MV-4-11 (cell line): ENCODE measurements at regions not wholly inside any gene's neighbourhood (a gene's known extent, or its start where the extent isn't known, plus 50 kb on each side); places are given as distances from the start of the nearest gene placed in this dataset.

ENCODE experiments used
- DNase-seq: peaks from one replicate; lab custom pipeline; 2025; lab: John Stamatoyannopoulos, UW

GRCh38 chr4:95672811-95673210, 124.0 kb upstream of the UNC5C start:
- no peak for DNase-seq

DNA sequence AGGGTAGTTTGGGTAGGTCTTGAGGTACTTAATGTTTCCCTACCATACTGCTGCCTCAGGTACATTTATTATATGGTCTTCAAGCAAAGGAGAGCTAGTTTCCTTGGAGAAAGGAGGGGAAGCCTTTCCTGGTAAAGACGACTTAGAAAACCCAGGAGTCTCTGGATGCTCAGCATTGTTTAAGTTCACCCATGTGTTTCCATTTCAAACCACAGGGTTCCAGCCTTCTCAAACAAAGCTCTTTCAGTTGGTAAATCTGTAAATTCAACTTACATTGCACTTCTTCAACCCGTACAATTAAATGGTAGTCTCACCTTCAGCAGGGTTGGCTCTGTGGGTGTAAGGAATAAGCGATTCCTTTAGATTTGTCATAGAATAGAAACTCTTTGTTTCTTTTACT, 111.9 kb upstream of the UNC5C start:
- DNase-seq, result no peak

DNA sequence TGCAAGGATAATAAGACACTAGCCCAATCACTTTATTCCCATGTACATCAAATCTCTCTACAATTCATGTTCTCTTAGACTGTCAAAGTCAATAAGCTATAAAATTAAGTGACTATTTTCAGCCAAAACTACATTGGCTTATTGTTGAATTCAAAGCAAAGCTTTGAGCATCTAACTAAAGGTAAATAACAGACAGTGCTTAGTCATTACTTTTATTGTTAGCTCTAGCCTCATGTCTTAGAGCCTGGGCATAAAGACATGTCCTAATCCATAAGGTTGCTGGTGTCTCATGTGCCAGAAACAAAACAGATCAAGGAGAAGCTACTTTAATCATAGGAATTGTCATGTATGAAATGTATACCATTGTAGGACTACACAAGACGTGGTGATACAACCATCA, 103.1 kb upstream of the UNC5C start:
- no peak for DNase-seq

DNA sequence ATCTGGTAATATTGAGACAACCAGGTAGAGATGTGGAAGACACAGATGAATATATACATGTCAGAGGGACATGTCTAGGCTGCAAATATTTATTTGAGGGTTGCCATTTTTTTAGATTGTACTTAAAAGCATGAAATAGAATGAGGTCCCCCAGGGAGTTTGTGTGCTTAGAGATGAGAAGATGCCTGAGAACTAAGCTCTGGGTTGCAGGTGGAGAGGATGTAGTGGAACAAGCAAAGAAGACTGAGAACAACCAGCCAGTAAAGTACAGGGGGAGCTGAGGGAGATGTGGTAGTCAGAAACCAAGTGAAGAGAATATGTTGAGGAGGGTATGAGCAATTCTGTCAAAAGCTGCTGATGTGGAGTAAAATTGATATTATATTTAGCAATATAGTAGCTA, 95.6 kb upstream of the UNC5C start:
- DNase-seq, result no peak

DNA sequence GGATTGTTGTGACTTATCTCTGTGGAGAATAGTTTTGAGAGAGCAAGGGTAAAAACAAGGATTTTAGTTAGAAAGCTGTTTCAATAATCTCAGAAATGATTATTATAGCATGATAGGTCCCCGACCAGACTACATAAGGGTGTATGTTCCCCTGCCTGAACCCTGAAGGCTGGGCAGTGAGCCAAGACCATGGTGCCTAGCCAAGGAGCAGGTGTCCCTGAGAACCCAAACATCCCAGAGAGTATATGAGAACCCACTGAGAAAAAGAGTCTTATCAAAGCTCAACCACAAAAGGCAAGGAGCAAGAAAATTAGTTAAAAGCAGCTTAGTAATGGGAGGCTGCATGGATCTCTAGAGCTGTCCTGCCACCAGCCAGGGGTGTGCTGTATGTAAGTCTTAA, 94.9 kb upstream of the UNC5C start:
- no peak for DNase-seq

- no peak for DNase-seq
Observed at GRCh38 chr4:95641571-95641970, 92.8 kb upstream of the UNC5C start.

DNA sequence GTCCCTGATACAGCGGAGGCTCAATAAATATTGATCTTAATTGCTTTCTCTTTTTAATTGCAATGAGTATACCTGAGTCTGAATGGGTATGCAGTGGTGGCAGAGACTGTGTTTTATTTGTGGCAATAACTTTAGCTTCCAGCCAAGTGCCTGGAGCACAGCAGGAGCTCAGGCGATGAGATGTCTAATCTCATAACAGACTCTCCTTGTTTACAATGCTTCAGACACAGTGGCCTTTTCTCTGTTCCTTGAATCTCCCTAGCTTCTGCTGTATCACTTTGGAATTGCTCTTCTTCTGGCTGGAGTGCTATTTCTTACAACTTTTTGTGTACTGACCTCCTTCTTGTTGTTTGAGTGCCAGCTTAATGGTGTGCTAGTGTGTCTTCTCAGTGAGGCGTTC, 91.5 kb upstream of the UNC5C start:
- DNase-seq, result no peak

- peak; percentile 31 for DNase-seq
Observed at GRCh38 chr4:95638920-95639501, 90.2 kb upstream of the UNC5C start.

DNA sequence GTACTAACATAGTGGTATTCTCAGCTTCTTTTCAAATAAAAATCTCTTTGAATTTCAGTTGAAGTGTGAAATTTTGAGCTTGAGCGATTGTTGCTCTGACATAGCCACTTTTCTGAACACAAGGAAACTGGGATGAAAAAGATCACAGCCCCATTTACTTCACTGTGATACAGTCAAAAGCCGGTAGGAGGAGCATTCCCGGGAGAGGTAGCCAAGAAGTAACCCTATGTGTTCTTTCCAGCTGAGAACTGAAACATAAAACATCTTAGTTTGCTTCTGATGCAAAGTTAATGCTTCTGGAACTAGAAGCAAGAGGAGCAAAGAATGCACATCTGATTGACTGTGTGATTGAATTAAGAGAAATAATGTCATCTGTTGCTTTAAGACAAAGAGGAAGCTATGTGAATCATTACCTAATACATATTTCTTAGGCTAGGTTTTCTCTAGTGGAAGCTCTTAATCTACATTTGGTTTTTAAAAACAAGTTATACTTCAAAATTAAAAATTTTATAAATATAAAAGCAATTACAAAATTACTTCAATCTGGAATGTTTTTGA, 88.3 kb upstream of the UNC5C start:
- DNase-seq, result peak; percentile 32

GRCh38 chr4:95636061-95636460, 87.3 kb upstream of the UNC5C start:
- DNase-seq, result no peak

- no peak for DNase-seq
Observed at GRCh38 chr4:95627709-95628108, 78.9 kb upstream of the UNC5C start.

DNA sequence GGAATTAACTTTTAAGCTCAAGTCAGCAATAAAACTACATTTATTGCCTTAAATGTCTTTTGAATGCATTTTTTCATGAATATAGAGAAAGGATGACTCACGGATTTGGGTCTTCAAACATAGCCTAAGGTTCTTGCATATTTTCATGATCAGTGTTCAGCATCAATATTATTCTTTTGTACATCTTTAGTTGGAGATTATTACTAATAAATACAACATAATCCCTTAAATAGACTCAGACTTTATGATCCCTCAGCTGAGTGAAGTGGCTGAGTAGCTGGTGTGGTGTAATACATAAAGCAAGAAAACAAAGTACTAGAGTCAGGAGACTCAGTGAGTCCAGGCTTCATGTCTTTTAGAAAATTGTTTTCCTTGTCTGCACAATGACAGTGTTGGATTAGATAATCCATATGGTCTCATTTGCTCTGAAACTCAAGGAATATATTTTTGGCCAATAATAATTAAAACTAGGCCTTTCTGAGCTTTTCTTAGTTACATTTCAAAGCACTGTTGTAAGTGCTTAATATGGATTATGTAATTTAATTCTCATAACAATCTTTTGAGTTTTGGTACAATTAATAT, 78.3 kb upstream of the UNC5C start:
- no peak for DNase-seq

DNA sequence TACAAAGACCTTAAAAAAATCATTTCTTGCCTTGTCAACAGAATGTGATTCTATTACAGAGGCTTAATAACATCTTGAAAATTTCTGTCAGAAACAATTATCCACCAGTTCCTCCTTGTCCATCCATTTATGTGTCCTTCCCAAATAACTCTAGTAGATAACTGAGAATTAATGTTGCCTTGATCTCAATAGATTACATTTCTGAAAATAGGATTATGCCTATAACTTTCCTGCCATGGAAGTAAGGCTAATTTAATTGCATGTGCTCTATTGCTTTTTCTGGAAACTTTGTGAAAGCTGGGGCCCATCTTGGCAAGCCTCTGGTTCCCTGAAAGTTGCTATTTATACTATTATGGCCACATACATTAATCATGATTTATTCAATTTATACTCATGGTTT, 76.2 kb upstream of the UNC5C start:
- DNase-seq, result no peak

DNA sequence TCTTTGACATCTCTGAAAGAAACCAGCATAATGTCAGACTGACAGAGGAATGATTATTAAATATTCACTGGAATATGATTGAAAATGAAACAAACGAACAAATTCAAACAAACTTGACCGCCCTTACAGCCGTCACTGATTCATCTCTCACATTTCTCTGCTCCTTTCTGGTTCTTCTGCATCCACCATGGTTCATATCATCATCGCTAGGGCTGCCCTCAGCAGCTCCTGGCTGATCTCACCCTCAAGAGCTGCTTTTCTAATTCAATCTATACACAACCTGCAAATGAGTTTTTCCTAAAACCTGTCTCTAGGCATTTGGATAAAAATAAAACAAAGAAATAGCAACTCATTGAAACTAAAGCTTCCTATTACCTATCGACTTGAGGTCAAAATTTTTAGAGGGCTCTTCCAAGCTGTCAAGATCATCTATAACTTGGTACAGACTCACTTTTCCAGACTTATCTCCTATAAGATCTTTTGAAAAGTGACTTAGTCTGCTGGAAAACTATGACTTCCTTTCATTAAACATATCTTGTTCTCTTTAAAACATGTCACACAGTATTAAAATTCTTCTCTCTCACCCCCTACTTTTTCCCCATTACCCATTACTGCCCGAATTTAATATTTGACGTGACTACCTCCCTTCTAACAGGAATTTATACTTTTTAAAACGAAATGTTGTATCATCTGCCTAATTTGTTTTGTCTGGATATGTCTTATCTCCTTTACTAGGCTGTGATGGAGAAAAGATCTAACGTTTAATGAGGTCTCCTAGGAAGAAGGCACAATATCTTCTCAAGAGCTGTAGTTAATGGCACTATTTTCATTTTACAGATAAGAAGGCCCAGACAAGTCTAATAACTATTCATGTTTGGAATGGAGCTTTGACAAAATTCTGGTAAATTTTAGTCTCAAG, 71.0 kb upstream of the UNC5C start:
- no peak for DNase-seq

DNA sequence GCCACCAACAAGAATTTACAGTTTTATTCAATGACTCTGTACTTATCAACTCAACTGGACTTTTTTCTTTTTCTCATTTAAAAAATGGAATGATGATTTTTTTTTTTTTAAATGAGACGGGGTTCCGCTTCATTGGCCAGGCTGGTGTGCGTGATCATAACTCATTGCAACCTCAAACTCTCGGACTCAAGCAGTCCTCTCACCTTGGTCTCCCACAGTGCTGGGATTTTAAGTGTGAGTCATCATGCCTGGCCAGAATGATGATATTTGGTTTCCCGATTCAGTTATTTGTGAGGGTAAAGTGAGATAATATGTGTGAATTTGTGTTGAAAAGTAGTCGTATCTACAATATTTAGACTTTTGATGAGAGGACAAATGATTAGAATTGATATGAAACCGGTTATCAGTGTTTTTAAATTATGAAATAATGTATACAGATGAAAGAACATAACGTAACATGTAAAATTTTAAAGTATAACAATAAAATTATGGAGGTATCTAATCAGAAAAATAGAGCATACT, 66.0 kb upstream of the UNC5C start:
- DNase-seq, result no peak

DNA sequence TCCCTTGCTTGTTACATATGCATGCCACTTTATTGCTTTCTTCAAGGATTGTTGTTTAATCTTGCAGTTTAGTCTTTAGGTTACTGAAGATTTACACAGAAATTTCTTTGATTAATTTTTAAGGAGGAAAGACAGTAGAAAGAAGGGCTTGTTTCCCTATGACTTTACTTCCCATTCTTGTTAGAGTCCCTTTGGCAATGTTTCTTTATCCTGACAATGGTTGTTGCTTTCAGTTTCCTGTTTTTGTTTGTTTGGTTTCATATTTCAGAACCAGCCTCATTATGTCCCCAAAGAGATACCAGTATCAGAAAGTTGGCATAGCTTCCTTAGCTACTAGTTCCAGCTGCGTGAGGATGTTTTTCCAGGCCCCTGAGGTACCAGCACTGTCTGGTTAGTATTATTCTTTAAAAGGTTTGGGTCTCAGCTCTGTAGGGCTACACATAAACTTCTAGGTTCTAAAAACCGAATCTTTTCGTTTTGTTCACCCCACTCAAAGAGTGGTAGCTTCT, 61.3 kb upstream of the UNC5C start:
- peak; percentile 21 for DNase-seq

- DNase-seq, result peak; percentile 80
Observed at GRCh38 chr4:95606739-95607138, 58.0 kb upstream of the UNC5C start.

DNA sequence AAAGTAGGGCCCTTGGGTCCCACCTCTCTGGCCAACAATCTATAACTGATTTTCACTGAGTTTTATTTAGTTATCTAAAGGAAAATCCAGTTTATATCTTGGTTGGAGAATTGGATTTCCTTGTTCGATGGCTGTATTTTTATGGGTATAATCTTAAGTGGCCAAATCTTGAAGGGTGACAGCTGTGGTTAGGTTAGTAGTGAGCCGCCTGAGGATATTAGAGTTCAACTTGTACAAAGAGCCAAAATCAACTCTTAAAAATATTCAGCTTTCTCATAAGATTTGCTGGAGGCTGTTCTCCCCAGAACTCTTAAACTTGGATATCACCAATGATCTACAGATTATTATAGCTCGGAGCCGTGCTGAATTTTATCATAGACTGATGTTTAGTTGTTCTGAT, 54.6 kb upstream of the UNC5C start:
- no peak for DNase-seq

GRCh38 chr4:95602872-95603271, 54.1 kb upstream of the UNC5C start:
- no peak for DNase-seq

GRCh38 chr4:95601356-95601755, 52.6 kb upstream of the UNC5C start:
- DNase-seq, result peak; percentile 74

DNA sequence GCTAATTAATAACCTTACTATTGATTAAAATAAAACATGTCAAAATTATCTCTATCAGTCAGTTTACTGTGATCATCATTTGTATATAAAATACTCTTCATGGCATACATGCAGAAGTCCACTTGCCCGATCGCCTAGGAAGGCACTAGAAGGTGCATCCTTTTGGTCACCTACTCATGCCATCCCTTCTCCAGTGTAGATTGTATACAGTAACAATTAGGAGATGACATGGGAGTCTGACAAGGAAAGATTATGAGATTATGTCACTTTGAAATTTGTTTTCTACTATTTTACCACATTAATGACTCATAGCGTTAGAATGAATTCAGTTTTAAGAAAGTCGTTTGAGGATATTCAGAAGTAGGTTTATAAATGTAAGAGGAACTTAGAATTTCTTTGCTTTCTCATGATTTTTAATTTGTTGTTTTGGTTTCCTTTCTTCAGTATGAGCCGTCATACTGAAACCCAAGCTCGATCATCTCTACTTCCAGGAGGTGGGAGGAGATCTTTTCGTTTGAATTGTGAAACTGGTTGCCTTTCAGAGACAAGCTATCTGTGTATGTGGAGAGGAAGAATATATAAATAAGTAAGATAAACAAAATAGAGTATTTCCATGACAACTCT, 51.1 kb upstream of the UNC5C start:
- peak; percentile 96 for DNase-seq
